HepG2 (cell line): ENCODE measurements at regions not wholly inside any gene's neighbourhood (a gene's known extent, or its start where the extent isn't known, plus 50 kb on each side); places are given as distances from the start of the nearest gene placed in this dataset.
A peak's percentile ranks its signal among the peaks of the same experiment; 100 is the strongest.

Experiments
- ATAC-seq: fragments of 200-7000 bp; cut with Tn5 transposase; 3 replicates; pipeline ENCODE4 v1.9.1; 2020; ENCODE audit warnings: mild to moderate bottlenecking, moderate library complexity
- BruUV-seq: library from RNA; stranded (reverse); fragments of 400-500 nt; replicated peaks from 2 replicates; lab custom pipeline; 2021; lab: Mats Ljungman, UMichigan
- CTCF ChIA-PET: fragments of 300-600 bp; formaldehyde crosslinking; extraction: SDS; loops from one replicate; lab custom pipeline; 2021; ENCODE audit warnings: low total read pairs, inconsistent platforms, low intra/inter-chr PET ratio; lab: Yijun Ruan, JAX
- POLR2A ChIA-PET: fragments of 350-600 bp; sonication (Branson Sonifier 250); formaldehyde crosslinking; loops from one replicate; lab custom pipeline; 2020; ENCODE audit warnings: antibody characterized with exemption, inconsistent platforms; lab: Yijun Ruan, JAX
- DNase-seq: peaks from one replicate; pipeline ENCODE4 v3.0.0-alpha.2; 2015; ENCODE audit warnings: low spot score
- FAIRE-seq: peaks from 3 replicates; lab custom pipeline; 2011; peaks lifted over from hg19 to GRCh38; lab: Jason Lieb, UNC
- H2AFZ ChIP-seq: one replicate; pipeline ENCODE4 v1.6.1; 2011; ENCODE audit warnings: low read length, inconsistent platforms
- H3K27ac ChIP-seq: fragments of 300-600 bp; 3 replicates; pipeline ENCODE4 v1.8.0; 2011; ENCODE audit warnings: mixed run types, mild to moderate bottlenecking, mixed read lengths, low read length, inconsistent platforms; ENCODE audit not compliant: insufficient read depth; ENCODE audit errors: extremely low read length
- H3K27me3 ChIP-seq, 2 experiments: fragments of 200-600 bp in 1 of 2; 2 replicates in 1 of 2; 3 replicates in 1 of 2; pipeline versions ENCODE4 v1.6.0 to v1.8.0; 2011; ENCODE audit warnings: low read length in 2 of 2, mild to moderate bottlenecking in 2 of 2, moderate library complexity in 2 of 2, inconsistent platforms in 1 of 2; ENCODE audit not compliant: insufficient read depth in 2 of 2, control insufficient read depth in 1 of 2
- H3K36me3 ChIP-seq, 2 experiments: fragments of 200-600 bp in 1 of 2; replicated peaks in 1 of 2; 2 replicates in 1 of 2; 3 replicates in 1 of 2; pipeline versions ENCODE4 v1.5.1 to v1.8.0; 2011; ENCODE audit warnings: low read length in 2 of 2, inconsistent platforms in 1 of 2; ENCODE audit not compliant: insufficient read depth in 2 of 2, control insufficient read depth in 1 of 2
- H3K4me1 ChIP-seq: 2 replicates; pipeline ENCODE4 v1.5.1; 2012; ENCODE audit warnings: low read length, inconsistent platforms; ENCODE audit not compliant: insufficient read depth
- H3K4me2 ChIP-seq: 2 replicates; pipeline ENCODE4 v1.6.0; 2011; ENCODE audit warnings: low read depth, low read length, inconsistent platforms
- H3K4me3 ChIP-seq, 3 experiments: fragments of 200-600 bp in 1 of 3; sonication (generic), shearing (Covaris generic) in 1 of 3; replicated peaks in 1 of 3; 2 replicates each; pipeline ENCODE4 v1.5.1; 2011 to 2016; ENCODE audit warnings: low read length in 3 of 3, inconsistent platforms in 2 of 3, low read depth in 2 of 3, mild to moderate bottlenecking in 2 of 3, control low read depth in 1 of 3, mixed read lengths in 1 of 3; ENCODE audit not compliant: insufficient read depth in 1 of 3
- H3K79me2 ChIP-seq: one replicate; pipeline ENCODE4 v1.6.1; 2011; ENCODE audit warnings: low read length, inconsistent platforms; ENCODE audit not compliant: insufficient read depth
- H3K9ac ChIP-seq: 2 replicates; pipeline ENCODE4 v1.6.0; 2011; ENCODE audit warnings: mild to moderate bottlenecking, low read depth, low read length, inconsistent platforms; ENCODE audit not compliant: insufficient read depth
- H3K9me3 ChIP-seq: 2 replicates; pipeline ENCODE4 v1.5.1; 2012; ENCODE audit warnings: mild to moderate bottlenecking, low read length
- H4K20me1 ChIP-seq: 2 replicates; pipeline ENCODE4 v1.6.0; 2011; ENCODE audit warnings: inconsistent platforms, mild to moderate bottlenecking, low read length, moderate library complexity; ENCODE audit not compliant: insufficient read depth
- FOSL2 ChIP-seq: sonication (generic); formaldehyde crosslinking; IDR thresholded peaks from 2 replicates; pipeline ENCODE4 v1.4.0; 2020; ENCODE audit warnings: missing genetic modification reagents
- HMG20B ChIP-seq: conservative IDR thresholded peaks from 2 replicates; pipeline ENCODE4 v1.6.1; 2016; ENCODE audit warnings: missing genetic modification reagents, missing compliant biosample characterization
- KLF9 ChIP-seq: IDR thresholded peaks from 2 replicates; pipeline ENCODE4 v1.6.1; 2016; ENCODE audit warnings: low read depth
- STAG1 ChIP-seq: sonication (generic); formaldehyde crosslinking; IDR thresholded peaks from 2 replicates; pipeline ENCODE4 v1.4.0; 2020; ENCODE audit warnings: missing genetic modification reagents
- THYN1 ChIP-seq: sonication (generic); formaldehyde crosslinking; IDR thresholded peaks from 2 replicates; pipeline ENCODE4 v1.8.1; 2023; ENCODE audit warnings: low read depth, mild to moderate bottlenecking, moderate library complexity, missing genetic modification reagents, borderline replicate concordance
- ZC3H13 ChIP-seq: sonication (generic); formaldehyde crosslinking; IDR thresholded peaks from 2 replicates; pipeline ENCODE4 v1.8.1; 2023; ENCODE audit warnings: mild to moderate bottlenecking, missing genetic modification reagents, moderate library complexity
- ZNF530 ChIP-seq: sonication (generic); formaldehyde crosslinking; IDR thresholded peaks from 2 replicates; pipeline ENCODE4 v1.5.0; 2020; ENCODE audit warnings: low read depth, mild to moderate bottlenecking, missing genetic modification reagents
- ZNF644 ChIP-seq: IDR thresholded peaks from 2 replicates; pipeline ENCODE4 v1.6.1; 2016; ENCODE audit warnings: low read depth
- ZNF768 ChIP-seq: sonication (generic); formaldehyde crosslinking; IDR thresholded peaks from 2 replicates; pipeline ENCODE4 v1.4.0; 2020; ENCODE audit warnings: missing genetic modification reagents
- WGBS: methylation state at CpG from one replicate; pipeline ENCODE4 v1.1.6; 2017; ENCODE audit warnings: low lambda C conversion rate; 5-methylcytosine and 5-hydroxymethylcytosine counted together
- in situ Hi-C: cut with HindIII; loops from 2 replicates; pipeline ENCODE4 v1.10.0; 2017; ENCODE audit warnings: low pct_unique_long_range_greater_than_20kb; ENCODE audit not compliant: extremely low pct_ligation_motif_present
- intact Hi-C: fragments of 100-400 bp; cut with micrococcal nuclease; formaldehyde crosslinking; loops from one replicate; pipeline ENCODE4 v1.10.0; 2022; ENCODE audit not compliant: unreplicated experiment
- TF ChIP-seq, protein P1 (sequence below): sonication (generic); formaldehyde crosslinking; IDR thresholded peaks from 2 replicates; pipeline ENCODE4 v1.5.0; 2020; ENCODE audit warnings: mild to moderate bottlenecking, missing genetic modification reagents, moderate library complexity
- TF ChIP-seq, protein P2 (sequence below): sonication (generic); formaldehyde crosslinking; IDR thresholded peaks from 2 replicates; pipeline ENCODE4 v1.8.0; 2023; ENCODE audit warnings: mild to moderate bottlenecking, missing genetic modification reagents

DNA sequence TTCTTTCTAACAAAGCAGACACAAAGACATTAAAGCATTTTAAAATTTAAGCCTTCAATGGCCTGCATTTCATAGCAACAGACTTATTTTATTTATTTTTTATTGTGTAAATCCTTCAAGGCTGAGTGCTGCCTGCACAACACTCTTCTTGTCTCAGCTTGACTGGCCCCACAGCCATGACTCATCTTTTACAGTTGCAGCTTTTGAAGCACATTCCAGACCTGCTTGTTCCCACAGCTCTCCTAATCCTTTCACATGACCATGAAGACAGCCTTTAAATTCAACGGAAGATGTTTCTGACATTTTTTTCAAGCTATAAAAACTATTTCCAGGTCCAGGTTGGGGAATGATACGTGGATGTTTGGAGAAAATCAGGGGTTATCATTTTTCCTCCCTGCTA, 276.9 kb upstream of the TACR3 start:
- ChIA-PET CTCF (no interaction called here), POLR2A (no interaction called here)
- H3K9ac ChIP-seq = no peak overlapping the region
- 16% methylated on average over 2 of the region's 2 CpGs for WGBS
- peak; percentile 45 for DNase-seq
- in situ Hi-C loops = no loop called here
- peaks cover 11% of the 10 kb centered on the region; the same call in 1 of the 2 replicates for H3K9me3 ChIP-seq
- BruUV-seq = no TSS peak
- no peaks in the 10 kb centered on the region for H3K4me1 ChIP-seq
- H3K27me3 ChIP-seq = no peaks in the 10 kb centered on the region
- no peak overlapping the region for H3K4me2 ChIP-seq
- H3K4me3 ChIP-seq = no peak overlapping the region
- no peaks in the 10 kb centered on the region for H3K79me2 ChIP-seq
- no peak overlapping the region for H2AFZ ChIP-seq
- no peak overlapping the region for H3K27ac ChIP-seq
- ATAC-seq = peak; percentile 74
- no peak for FAIRE-seq
- H3K36me3 ChIP-seq = no peaks in the 10 kb centered on the region
- TF ChIP-seq ZC3H13 (CRISPR knock-in tag) (no peak), ZNF530 (CRISPR knock-in tag) (no peak), FOSL2 (CRISPR knock-in tag) (peak; percentile 80), ZNF644 (peak; percentile 23; the same call in 1 of the 2 replicates), ZNF768 (CRISPR knock-in tag) (no peak)
- TF ChIP-seq, all 625 proteins: peak for 2
- no peaks in the 10 kb centered on the region for H4K20me1 ChIP-seq
- intact Hi-C loops = loop anchor here (5.0 kb wide), 1 partner anchor 866 kb away; no protein-coding TSS in a partner anchor

DNA sequence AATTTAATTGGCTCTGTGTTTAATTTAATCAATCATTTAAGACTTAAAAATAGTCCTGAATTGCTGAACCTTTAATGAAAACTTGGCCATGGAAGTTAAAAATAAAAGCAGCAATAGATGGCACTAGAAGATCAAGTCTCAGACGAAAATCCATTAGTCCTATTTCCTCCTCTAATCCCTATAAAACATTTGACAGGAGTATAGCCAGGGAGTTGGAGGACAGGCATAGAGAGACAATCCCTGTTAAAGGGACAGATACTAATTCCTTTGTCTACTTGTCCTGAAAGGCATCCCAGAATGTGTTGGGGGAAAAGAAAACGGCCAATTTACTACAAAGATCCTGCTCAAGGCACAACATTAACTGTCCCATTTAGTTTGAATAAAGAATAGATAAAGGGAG, 276.3 kb upstream of the TACR3 start:
- Histone ChIP-seq H3K4me2 (no peak overlapping the region), H4K20me1 (no peaks in the 10 kb centered on the region), H2AFZ (no peak overlapping the region), H3K36me3 (no peaks in the 10 kb centered on the region), H3K27ac (no peak overlapping the region), H3K27me3 (no peaks in the 10 kb centered on the region), H3K79me2 (no peaks in the 10 kb centered on the region), H3K9me3 (peaks cover 11% of the 10 kb centered on the region; the same call in 1 of the 2 replicates), H3K4me1 (no peaks in the 10 kb centered on the region), H3K9ac (no peak overlapping the region), H3K4me3 (no peak overlapping the region)
- TF ChIP-seq, protein P1, sequence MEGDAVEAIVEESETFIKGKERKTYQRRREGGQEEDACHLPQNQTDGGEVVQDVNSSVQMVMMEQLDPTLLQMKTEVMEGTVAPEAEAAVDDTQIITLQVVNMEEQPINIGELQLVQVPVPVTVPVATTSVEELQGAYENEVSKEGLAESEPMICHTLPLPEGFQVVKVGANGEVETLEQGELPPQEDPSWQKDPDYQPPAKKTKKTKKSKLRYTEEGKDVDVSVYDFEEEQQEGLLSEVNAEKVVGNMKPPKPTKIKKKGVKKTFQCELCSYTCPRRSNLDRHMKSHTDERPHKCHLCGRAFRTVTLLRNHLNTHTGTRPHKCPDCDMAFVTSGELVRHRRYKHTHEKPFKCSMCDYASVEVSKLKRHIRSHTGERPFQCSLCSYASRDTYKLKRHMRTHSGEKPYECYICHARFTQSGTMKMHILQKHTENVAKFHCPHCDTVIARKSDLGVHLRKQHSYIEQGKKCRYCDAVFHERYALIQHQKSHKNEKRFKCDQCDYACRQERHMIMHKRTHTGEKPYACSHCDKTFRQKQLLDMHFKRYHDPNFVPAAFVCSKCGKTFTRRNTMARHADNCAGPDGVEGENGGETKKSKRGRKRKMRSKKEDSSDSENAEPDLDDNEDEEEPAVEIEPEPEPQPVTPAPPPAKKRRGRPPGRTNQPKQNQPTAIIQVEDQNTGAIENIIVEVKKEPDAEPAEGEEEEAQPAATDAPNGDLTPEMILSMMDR (CRISPR knock-in tag) = peak; percentile 33
- TF ChIP-seq HMG20B (CRISPR knock-in tag) = no peak
- TF ChIP-seq THYN1 (CRISPR knock-in tag) = no peak
- TF ChIP-seq, protein P2, sequence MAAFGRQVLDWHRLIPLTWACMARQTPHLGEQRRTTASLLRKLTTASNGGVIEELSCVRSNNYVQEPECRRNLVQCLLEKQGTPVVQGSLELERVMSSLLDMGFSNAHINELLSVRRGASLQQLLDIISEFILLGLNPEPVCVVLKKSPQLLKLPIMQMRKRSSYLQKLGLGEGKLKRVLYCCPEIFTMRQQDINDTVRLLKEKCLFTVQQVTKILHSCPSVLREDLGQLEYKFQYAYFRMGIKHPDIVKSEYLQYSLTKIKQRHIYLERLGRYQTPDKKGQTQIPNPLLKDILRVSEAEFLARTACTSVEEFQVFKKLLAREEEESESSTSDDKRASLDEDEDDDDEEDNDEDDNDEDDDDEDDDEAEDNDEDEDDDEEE (CRISPR knock-in tag) = no peak
- TF ChIP-seq STAG1 (CRISPR knock-in tag) = peak; percentile 15; the same call in 1 of the 2 replicates
- no peak for TF ChIP-seq KLF9 (CRISPR knock-in tag)
- 4% methylated on average over 2 of the region's 2 CpGs for WGBS
- no peak for ATAC-seq
- no peak for FAIRE-seq
- intact Hi-C loops (loop anchor here (5.0 kb wide), 1 partner anchor 866 kb away; no protein-coding TSS in a partner anchor), in situ Hi-C loops (no loop called here)
- DNase-seq = no peak
- ChIA-PET CTCF (no interaction called here), POLR2A (no interaction called here)
- BruUV-seq = no TSS peak
